Thyroid gland (tissue), 4 donors: ENCODE measurements at regions not wholly inside any gene's neighbourhood (a gene's known extent, or its start where the extent isn't known, plus 50 kb on each side); places are given as distances from the start of the nearest gene placed in this dataset.

Experiments
- CTCF ChIP-seq, 6 experiments: fragments of 200-600 bp in 3 of 6; fragments of 450-650 bp in 3 of 6; sonication (generic) in 3 of 6; IDR thresholded peaks; one replicate each; pipeline ENCODE4 v1.5.1; 2016 to 2019; ENCODE audit warnings: antibody characterized with exemption in 6 of 6, mild to moderate bottlenecking in 2 of 6, inconsistent platforms in 1 of 6, moderate library complexity in 1 of 6
- POLR2A ChIP-seq, 2 donors: fragments of 450-650 bp; IDR thresholded peaks; one replicate each; pipeline ENCODE4 v1.6.1; 2017; ENCODE audit warnings: antibody characterized with exemption in 2 of 2, mild to moderate bottlenecking in 2 of 2, moderate library complexity in 1 of 2

- TF ChIP-seq CTCF (IDR thresholded peaks at IDR 0.05) (no peak), POLR2A (IDR thresholded peaks at IDR 0.05) (no peak)
Observed at GRCh38 chr12:105916760-105917039, 222.1 kb downstream of the NUAK1 start.
